Right ventricle myocardium inferior (tissue), 1 donor: ENCODE measurements at regions not wholly inside any gene's neighbourhood (a gene's known extent, or its start where the extent isn't known, plus 50 kb on each side); places are given as distances from the start of the nearest gene placed in this dataset.
A peak's percentile ranks its signal among the peaks of the same experiment; 100 is the strongest.

Source experiments
- ATAC-seq: fragments of 200-7000 bp; cut with Tn5 transposase; one replicate; pipeline ENCODE4 v1.9.1; 2020; ENCODE audit warnings: mild to moderate bottlenecking, moderate library complexity
- DNase-seq: peaks from one replicate; pipeline ENCODE4 v3.0.0; 2021; ENCODE audit errors: missing footprints
- intact Hi-C: fragments of 100-400 bp; cut with DNase I; formaldehyde crosslinking; loops from one replicate; pipeline ENCODE4 v1.11.0; 2022
- donor health status: DM: no; HTN: yes; CAD: no; lungs with severe emphysema.

DNA sequence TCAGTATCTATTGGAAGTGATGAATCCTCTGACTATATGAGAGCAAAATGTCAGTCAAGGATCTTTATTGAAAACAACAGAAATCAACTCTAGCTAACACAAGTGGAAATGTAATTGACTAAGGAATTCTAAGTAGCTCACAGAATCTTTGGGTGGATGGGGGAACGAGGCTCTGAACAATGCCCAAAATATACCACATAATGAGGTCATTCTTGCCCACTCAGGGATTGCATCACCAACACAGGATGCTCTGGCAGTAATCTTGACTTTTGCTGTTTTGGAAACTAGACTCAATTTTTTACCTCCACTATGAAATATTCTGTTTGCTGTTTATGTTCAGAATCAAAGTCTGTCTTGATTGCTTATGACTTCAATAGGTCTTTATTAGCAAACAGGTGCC lies 127.4 kb upstream of the UNC5C start:
- DNase-seq (no peak), ATAC-seq (no peak)
- intact Hi-C loops, result no loop called here

- no peak for ATAC-seq
- DNase-seq, result no peak
- intact Hi-C loops, result no loop called here
Measured at GRCh38 chr4:95675623-95676022, 126.8 kb upstream of the UNC5C start.

DNA sequence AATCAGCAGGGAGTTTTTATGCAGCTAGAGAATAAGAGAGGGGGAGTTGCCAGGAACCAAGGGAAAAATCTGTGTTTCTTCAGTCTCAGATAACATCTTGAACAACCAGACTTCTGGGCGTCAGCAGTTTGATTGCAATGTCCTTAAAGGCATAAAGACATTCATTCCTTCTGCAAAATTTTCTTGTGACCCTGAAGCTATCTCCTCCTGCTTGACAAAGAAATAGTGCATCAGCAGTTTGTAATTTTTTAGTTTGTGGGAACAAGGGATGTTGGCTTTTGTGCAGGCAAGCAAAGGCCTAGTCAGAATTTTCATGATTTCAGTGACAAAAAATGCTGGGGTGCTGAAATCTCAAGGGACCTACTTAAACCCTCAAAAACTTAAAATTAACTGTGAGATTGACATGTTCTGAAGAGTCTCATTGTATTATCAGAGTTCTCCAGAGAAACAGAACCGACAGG lies 125.8 kb upstream of the UNC5C start:
- ATAC-seq, result no peak
- DNase-seq, result no peak
- intact Hi-C loops, result no loop called here

DNA sequence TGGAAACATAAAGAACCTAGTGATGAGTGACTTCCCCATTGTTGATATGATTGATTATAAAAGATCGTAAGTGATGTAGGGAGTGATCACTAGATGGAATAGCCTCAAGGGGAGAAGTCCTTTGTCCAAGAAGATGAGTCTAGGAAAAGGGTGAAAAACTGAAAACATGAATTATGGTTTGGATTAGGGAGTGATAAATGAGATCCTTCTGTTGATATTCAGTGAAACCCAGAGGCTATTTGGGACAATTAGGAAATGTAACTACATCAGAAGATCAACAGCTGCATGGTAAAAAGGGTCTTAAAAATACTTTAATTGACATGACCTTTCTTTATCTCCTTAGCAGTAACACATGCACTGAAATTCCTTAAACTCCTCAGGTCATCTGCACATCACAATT lies 124.0 kb upstream of the UNC5C start:
- intact Hi-C loops, result no loop called here
- ATAC-seq (no peak), DNase-seq (no peak)

- no peak for DNase-seq
- intact Hi-C loops, result no loop called here
- no peak for ATAC-seq
Measured at GRCh38 chr4:95660719-95661118, 111.9 kb upstream of the UNC5C start.

GRCh38 chr4:95651891-95652290 lies 103.1 kb upstream of the UNC5C start:
- ATAC-seq, result no peak
- no peak for DNase-seq
- intact Hi-C loops, result no loop called here

DNA sequence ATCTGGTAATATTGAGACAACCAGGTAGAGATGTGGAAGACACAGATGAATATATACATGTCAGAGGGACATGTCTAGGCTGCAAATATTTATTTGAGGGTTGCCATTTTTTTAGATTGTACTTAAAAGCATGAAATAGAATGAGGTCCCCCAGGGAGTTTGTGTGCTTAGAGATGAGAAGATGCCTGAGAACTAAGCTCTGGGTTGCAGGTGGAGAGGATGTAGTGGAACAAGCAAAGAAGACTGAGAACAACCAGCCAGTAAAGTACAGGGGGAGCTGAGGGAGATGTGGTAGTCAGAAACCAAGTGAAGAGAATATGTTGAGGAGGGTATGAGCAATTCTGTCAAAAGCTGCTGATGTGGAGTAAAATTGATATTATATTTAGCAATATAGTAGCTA lies 95.6 kb upstream of the UNC5C start:
- intact Hi-C loops, result no loop called here
- DNase-seq (no peak), ATAC-seq (no peak)

- DNase-seq (no peak), ATAC-seq (no peak)
- intact Hi-C loops, result no loop called here
Measured at GRCh38 chr4:95643627-95644026, 94.9 kb upstream of the UNC5C start.

DNA sequence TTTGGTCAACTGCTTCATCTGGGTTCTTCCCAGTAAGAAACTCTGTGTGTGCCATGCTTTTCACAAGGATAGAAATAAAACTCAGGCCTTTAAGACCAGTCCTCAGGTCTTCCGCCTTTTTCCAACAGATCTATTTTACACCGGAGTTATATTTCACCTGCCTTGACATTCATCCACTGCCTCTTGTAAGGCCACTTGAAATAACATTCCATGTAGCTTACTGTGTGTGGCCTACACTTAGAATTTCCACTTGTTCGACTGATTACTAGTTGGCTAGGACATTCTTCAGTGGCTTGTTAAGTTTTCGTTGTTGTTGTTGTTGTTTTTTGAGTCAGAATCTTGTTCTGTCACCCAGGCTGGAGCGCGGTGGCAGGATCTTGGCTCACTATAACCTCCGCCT lies 92.8 kb upstream of the UNC5C start:
- intact Hi-C loops, result no loop called here
- no peak for ATAC-seq
- DNase-seq, result no peak

- intact Hi-C loops, result no loop called here
- ATAC-seq (no peak), DNase-seq (no peak)
Measured at GRCh38 chr4:95640311-95640710, 91.5 kb upstream of the UNC5C start.

DNA sequence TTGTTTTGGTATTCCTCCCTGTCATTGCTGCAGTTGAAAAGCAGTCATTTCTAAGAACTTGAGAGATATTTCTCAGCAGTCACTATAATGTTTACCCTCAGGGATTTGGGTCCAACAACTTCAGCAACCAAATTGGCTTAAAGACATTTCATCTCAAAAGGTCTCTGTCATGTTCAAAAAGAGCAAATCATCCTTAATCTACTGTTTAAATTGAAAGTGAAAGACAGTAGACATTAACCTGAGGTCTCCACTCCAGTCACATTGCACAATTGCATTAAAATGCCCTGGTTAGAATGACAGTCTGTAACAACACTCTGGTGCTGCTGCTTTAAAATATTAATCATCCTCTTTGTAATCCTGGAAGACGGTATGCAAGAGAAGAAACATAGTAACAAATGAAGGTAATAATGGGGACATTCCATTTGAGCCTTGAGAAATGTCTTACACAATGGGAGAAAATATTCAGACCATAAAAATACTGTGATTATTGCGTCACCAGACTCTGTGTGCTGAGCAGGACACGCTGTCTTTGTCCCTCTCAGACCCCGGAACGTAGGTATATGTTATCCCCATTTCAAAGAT lies 90.2 kb upstream of the UNC5C start:
- intact Hi-C loops, result no loop called here
- peak; percentile 26 for ATAC-seq
- DNase-seq, result no peak

- ATAC-seq (no peak), DNase-seq (no peak)
- intact Hi-C loops, result no loop called here
Measured at GRCh38 chr4:95637043-95637600, 88.3 kb upstream of the UNC5C start.

GRCh38 chr4:95636061-95636460 lies 87.3 kb upstream of the UNC5C start:
- intact Hi-C loops, result no loop called here
- no peak for ATAC-seq

GRCh38 chr4:95627709-95628108 lies 78.9 kb upstream of the UNC5C start:
- intact Hi-C loops, result no loop called here
- ATAC-seq, result no peak
- no peak for DNase-seq

More at GRCh38 chr4:95636061-95636460, 87.3 kb upstream of the UNC5C start:
- no peak for DNase-seq

- intact Hi-C loops, result no loop called here
- DNase-seq (no peak), ATAC-seq (no peak)
Measured at GRCh38 chr4:95627024-95627605, 78.3 kb upstream of the UNC5C start.

- ATAC-seq (no peak), DNase-seq (no peak)
- intact Hi-C loops, result no loop called here
Measured at GRCh38 chr4:95625020-95625419, 76.2 kb upstream of the UNC5C start.

- no peak for ATAC-seq
- intact Hi-C loops, result no loop called here
- no peak for DNase-seq
Measured at GRCh38 chr4:95619525-95620443, 71.0 kb upstream of the UNC5C start.

- ATAC-seq, result no peak
- intact Hi-C loops, result no loop called here
- DNase-seq, result no peak
Measured at GRCh38 chr4:95614684-95615205, 66.0 kb upstream of the UNC5C start.

GRCh38 chr4:95610061-95610569 lies 61.3 kb upstream of the UNC5C start:
- DNase-seq, result no peak
- intact Hi-C loops, result no loop called here
- ATAC-seq, result no peak
